ENCODE measurements at regions not wholly inside any gene's neighbourhood (a gene's known extent, or its start where the extent isn't known, plus 50 kb on each side); places are given as distances from the start of the nearest gene placed in this dataset.

DNA sequence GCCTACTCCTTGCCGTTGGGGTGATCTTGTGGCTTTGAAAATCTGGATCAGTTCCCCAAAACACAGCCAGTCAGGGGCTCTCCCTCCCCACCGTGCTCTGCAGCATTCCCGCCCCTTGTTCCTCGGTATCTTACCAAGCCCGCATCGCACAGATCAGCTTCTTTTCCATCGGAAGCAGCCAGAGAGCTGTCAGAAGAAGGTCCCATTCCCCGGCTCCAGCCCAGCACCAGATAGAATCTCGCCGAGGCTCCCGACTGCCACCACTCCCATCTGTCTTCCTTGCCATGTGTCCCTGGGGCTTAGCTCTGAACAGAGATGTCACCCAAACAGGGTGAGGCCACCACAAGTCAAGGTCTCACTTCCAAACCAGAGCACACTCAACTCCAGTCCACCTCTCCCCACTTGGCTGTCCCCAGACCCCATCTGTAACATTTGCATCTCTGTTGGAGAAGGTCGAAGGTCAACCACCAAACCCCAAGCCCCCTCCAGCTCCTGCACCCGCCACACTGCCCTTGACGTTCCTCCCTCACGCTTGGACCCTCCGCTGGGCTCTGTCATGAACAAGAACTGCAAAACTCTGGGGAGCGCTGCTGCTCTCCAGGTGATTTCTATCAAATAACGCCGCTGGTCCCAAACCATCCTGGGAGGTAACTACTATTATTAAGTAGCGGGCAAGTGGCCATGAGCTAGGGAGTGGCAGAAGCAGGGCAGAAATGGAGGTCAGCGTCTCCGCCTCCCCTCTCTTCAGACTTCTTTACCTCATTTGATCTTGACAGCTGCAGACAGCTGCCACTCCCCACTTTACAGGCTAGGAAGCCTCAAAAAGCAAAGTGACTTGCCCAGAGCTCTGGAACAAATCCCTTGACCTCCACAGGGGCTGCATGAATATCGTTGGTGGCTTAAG lies 70.0 kb upstream of the TAF1B start:
- TF ChIP-seq, protein P1, sequence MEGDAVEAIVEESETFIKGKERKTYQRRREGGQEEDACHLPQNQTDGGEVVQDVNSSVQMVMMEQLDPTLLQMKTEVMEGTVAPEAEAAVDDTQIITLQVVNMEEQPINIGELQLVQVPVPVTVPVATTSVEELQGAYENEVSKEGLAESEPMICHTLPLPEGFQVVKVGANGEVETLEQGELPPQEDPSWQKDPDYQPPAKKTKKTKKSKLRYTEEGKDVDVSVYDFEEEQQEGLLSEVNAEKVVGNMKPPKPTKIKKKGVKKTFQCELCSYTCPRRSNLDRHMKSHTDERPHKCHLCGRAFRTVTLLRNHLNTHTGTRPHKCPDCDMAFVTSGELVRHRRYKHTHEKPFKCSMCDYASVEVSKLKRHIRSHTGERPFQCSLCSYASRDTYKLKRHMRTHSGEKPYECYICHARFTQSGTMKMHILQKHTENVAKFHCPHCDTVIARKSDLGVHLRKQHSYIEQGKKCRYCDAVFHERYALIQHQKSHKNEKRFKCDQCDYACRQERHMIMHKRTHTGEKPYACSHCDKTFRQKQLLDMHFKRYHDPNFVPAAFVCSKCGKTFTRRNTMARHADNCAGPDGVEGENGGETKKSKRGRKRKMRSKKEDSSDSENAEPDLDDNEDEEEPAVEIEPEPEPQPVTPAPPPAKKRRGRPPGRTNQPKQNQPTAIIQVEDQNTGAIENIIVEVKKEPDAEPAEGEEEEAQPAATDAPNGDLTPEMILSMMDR (IDR thresholded peaks at IDR 0.05; ENCODE audit: low read depth, low read length, poor library complexity, severe bottlenecking): no peak
- no peak for TF ChIP-seq EZH2phosphoT487 (IDR thresholded peaks at IDR 0.05; ENCODE audit: borderline replicate concordance, low read length)

Measured in DOHH2 (cell line).